ENCODE measurements at regions not wholly inside any gene's neighbourhood (a gene's known extent, or its start where the extent isn't known, plus 50 kb on each side); places are given as distances from the start of the nearest gene placed in this dataset.
A peak's percentile ranks its signal among the peaks of the same experiment; 100 is the strongest.

GRCh38 chr20:12358655-12359009, 440.9 kb downstream of the BTBD3 start:
- no peak for DNase-seq (ENCODE audit: low read depth in 2 of 2)

GRCh38 chr20:12371990-12372389, 454.3 kb downstream of the BTBD3 start:
- no peak for DNase-seq (ENCODE audit: low read depth in 2 of 2)

GRCh38 chr20:12372557-12372956, 454.9 kb downstream of the BTBD3 start:
- DNase-seq (ENCODE audit: low read depth in 2 of 2) = no peak

GRCh38 chr20:12375967-12376366, 458.3 kb downstream of the BTBD3 start:
- DNase-seq (ENCODE audit: low read depth in 2 of 2) = no peak

- DNase-seq (ENCODE audit: low read depth in 2 of 2) = no peak
Measured at GRCh38 chr20:12383821-12384220, 466.1 kb downstream of the BTBD3 start.

GRCh38 chr20:12386821-12387220, 469.1 kb downstream of the BTBD3 start:
- DNase-seq (ENCODE audit: low read depth in 2 of 2) = no peak

- DNase-seq (ENCODE audit: low read depth in 2 of 2) = peak in 1 of 2 donors; percentile 33
Measured at GRCh38 chr20:12391099-12391498, 473.4 kb downstream of the BTBD3 start.

- DNase-seq (ENCODE audit: low read depth in 2 of 2) = no peak
Measured at GRCh38 chr20:12394786-12395185, 477.1 kb downstream of the BTBD3 start.

GRCh38 chr20:12395353-12395752, 477.7 kb downstream of the BTBD3 start:
- no peak for DNase-seq (ENCODE audit: low read depth in 2 of 2)

GRCh38 chr20:12395760-12396159, 478.1 kb downstream of the BTBD3 start:
- DNase-seq (ENCODE audit: low read depth in 2 of 2) = no peak

GRCh38 chr20:12399110-12399836, 481.6 kb downstream of the BTBD3 start:
- no peak for DNase-seq (ENCODE audit: low read depth in 2 of 2)

GRCh38 chr20:12404941-12405340, 487.2 kb downstream of the BTBD3 start:
- DNase-seq (ENCODE audit: low read depth in 2 of 2) = no peak

- DNase-seq (ENCODE audit: low read depth in 2 of 2) = no peak
Measured at GRCh38 chr20:12406978-12407377, 489.3 kb downstream of the BTBD3 start.

GRCh38 chr20:12409501-12409900, 491.8 kb downstream of the BTBD3 start:
- DNase-seq (ENCODE audit: low read depth in 2 of 2) = no peak

- no peak for DNase-seq (ENCODE audit: low read depth in 2 of 2)
Measured at GRCh38 chr20:12410783-12411182, 493.1 kb downstream of the BTBD3 start.

- DNase-seq (ENCODE audit: low read depth in 2 of 2) = no peak
Measured at GRCh38 chr20:12411246-12411940, 493.7 kb downstream of the BTBD3 start.

- DNase-seq (ENCODE audit: low read depth in 2 of 2) = no peak
Measured at GRCh38 chr20:12413116-12413515, 495.4 kb downstream of the BTBD3 start.

GRCh38 chr20:12414446-12415274, 497.0 kb downstream of the BTBD3 start:
- DNase-seq (ENCODE audit: low read depth in 2 of 2) = no peak

GRCh38 chr20:12416281-12416680, 498.6 kb downstream of the BTBD3 start:
- DNase-seq (ENCODE audit: low read depth in 2 of 2) = no peak

- no peak for DNase-seq (ENCODE audit: low read depth in 2 of 2)
Measured at GRCh38 chr20:12433724-12434123, 516.0 kb downstream of the BTBD3 start.

GRCh38 chr20:12434672-12435071, 517.0 kb downstream of the BTBD3 start:
- no peak for DNase-seq (ENCODE audit: low read depth in 2 of 2)

GRCh38 chr20:12435268-12435667, 517.6 kb downstream of the BTBD3 start:
- no peak for DNase-seq (ENCODE audit: low read depth in 2 of 2)
